Endodermal cell (in vitro differentiated cells): ENCODE measurements at regions not wholly inside any gene's neighbourhood (a gene's known extent, or its start where the extent isn't known, plus 50 kb on each side); places are given as distances from the start of the nearest gene placed in this dataset.

Experiments
- DNase-seq: peaks from one replicate; pipeline ENCODE4 v3.0.0-alpha.2; 2017
- H3K27ac ChIP-seq: 2 replicates; pipeline ENCODE4 v1.5.1; 2013; ENCODE audit warnings: mild to moderate bottlenecking, low read depth, low read length, moderate library complexity
- H3K27me3 ChIP-seq: 2 replicates; pipeline ENCODE4 v1.6.1; 2013; ENCODE audit warnings: mild to moderate bottlenecking, low read length, moderate library complexity; ENCODE audit not compliant: insufficient read depth, control insufficient read depth, poor library complexity, severe bottlenecking
- H3K36me3 ChIP-seq: 2 replicates; pipeline ENCODE4 v1.7.0; 2013; ENCODE audit warnings: mild to moderate bottlenecking, low read length, moderate library complexity; ENCODE audit not compliant: control insufficient read depth, insufficient read depth
- H3K4me1 ChIP-seq: one replicate; pipeline ENCODE4 v1.7.0; 2013; ENCODE audit warnings: low read length; ENCODE audit not compliant: control insufficient read depth, insufficient read depth
- H3K4me3 ChIP-seq: 2 replicates; pipeline ENCODE4 v1.5.1; 2013; ENCODE audit warnings: mild to moderate bottlenecking, low read length, moderate library complexity
- H3K9ac ChIP-seq: 2 replicates; pipeline ENCODE4 v1.6.1; 2013; ENCODE audit warnings: mild to moderate bottlenecking, low read length, moderate library complexity; ENCODE audit not compliant: poor library complexity, severe bottlenecking; ENCODE audit errors: extremely low read depth
- H3K9me3 ChIP-seq: 2 replicates; pipeline ENCODE4 v1.6.1; 2013; ENCODE audit warnings: mild to moderate bottlenecking, low read length, moderate library complexity; ENCODE audit not compliant: control insufficient read depth
- H3K27ac Mint-ChIP-seq: 2 replicates; pipeline ENCODE4 v1.8.0; 2020; ENCODE audit warnings: mixed read lengths
- H3K27me3 Mint-ChIP-seq: 2 replicates; pipeline ENCODE4 v1.8.0; 2021; ENCODE audit warnings: mild to moderate bottlenecking, mixed read lengths; ENCODE audit not compliant: insufficient read depth
- H3K36me3 Mint-ChIP-seq: 2 replicates; pipeline ENCODE4 v1.8.0; 2020; ENCODE audit warnings: low read depth, mixed read lengths
- H3K4me1 Mint-ChIP-seq: 2 replicates; pipeline ENCODE4 v1.8.0; 2020; ENCODE audit warnings: mixed read lengths
- H3K4me3 Mint-ChIP-seq: 2 replicates; pipeline ENCODE4 v1.8.0; 2020; ENCODE audit warnings: mild to moderate bottlenecking, moderate library complexity, mixed read lengths
- H3K9me3 Mint-ChIP-seq: 2 replicates; pipeline ENCODE4 v1.8.0; 2020; ENCODE audit warnings: mild to moderate bottlenecking, mixed read lengths
- WGBS, 2 experiments: methylation state at CpG; one replicate each; pipeline versions ENCODE4 v1.1.5 to v1.1.7; 2013; ENCODE audit warnings: missing lambda C conversion rate in 2 of 2, mixed read lengths in 1 of 2; ENCODE audit not compliant: insufficient coverage in 1 of 2, insufficient read length in 1 of 2; 5-methylcytosine and 5-hydroxymethylcytosine counted together
- TF ChIP-seq, protein P1 (sequence below): fragments of 200-600 bp; sonication (generic); conservative IDR thresholded peaks from 2 replicates; pipeline ENCODE4 v1.5.0; 2021; ENCODE audit warnings: antibody characterized with exemption, mild to moderate bottlenecking

DNA sequence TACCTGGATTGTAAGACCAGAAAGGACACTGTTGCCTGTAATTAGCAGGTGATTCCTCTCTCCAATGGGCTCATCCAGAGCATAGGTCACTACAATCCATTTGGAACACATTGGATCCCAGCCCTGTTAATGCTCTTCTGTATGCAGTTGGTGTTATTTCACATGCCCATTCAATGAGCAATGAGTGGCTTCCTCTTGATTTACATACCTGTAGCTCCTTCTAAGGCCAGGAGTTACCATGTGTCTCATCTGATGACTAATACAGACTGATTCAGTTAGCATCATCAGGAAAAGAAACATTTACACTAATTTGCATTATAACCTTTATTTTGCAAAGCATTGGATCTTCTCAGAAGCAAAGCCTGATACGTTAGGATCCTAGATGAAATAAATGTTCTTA lies 83.1 kb upstream of the NPVF start:
- TF ChIP-seq, protein P1, sequence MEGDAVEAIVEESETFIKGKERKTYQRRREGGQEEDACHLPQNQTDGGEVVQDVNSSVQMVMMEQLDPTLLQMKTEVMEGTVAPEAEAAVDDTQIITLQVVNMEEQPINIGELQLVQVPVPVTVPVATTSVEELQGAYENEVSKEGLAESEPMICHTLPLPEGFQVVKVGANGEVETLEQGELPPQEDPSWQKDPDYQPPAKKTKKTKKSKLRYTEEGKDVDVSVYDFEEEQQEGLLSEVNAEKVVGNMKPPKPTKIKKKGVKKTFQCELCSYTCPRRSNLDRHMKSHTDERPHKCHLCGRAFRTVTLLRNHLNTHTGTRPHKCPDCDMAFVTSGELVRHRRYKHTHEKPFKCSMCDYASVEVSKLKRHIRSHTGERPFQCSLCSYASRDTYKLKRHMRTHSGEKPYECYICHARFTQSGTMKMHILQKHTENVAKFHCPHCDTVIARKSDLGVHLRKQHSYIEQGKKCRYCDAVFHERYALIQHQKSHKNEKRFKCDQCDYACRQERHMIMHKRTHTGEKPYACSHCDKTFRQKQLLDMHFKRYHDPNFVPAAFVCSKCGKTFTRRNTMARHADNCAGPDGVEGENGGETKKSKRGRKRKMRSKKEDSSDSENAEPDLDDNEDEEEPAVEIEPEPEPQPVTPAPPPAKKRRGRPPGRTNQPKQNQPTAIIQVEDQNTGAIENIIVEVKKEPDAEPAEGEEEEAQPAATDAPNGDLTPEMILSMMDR: no peak
- Mint-ChIP-seq H3K4me1 (no peaks in the 10 kb centered on the region), H3K27ac (no peak overlapping the region), H3K4me3 (no peak overlapping the region), H3K9me3 (no peaks in the 10 kb centered on the region), H3K36me3 (no peaks in the 10 kb centered on the region), H3K27me3 (no peaks in the 10 kb centered on the region)
- WGBS, 2 experiments: 82 to 100% methylated on average over 1 of the region's 1 CpG
- no peaks in the 10 kb centered on the region for H3K9me3 ChIP-seq
- H3K36me3 ChIP-seq: no peaks in the 10 kb centered on the region
- no peak overlapping the region for H3K4me3 ChIP-seq
- no peaks in the 10 kb centered on the region for H3K27me3 ChIP-seq
- no peak overlapping the region for H3K9ac ChIP-seq
- no peak for DNase-seq
- H3K4me1 ChIP-seq: no peaks in the 10 kb centered on the region
- H3K27ac ChIP-seq: no peak overlapping the region

- no peak for DNase-seq
- Histone ChIP-seq H3K4me3 (no peak overlapping the region), H3K27me3 (no peaks in the 10 kb centered on the region), H3K9me3 (no peaks in the 10 kb centered on the region), H3K27ac (no peak overlapping the region), H3K4me1 (no peaks in the 10 kb centered on the region), H3K9ac (no peak overlapping the region), H3K36me3 (no peaks in the 10 kb centered on the region)
- Mint-ChIP-seq H3K4me1 (no peaks in the 10 kb centered on the region), H3K9me3 (no peaks in the 10 kb centered on the region), H3K36me3 (no peaks in the 10 kb centered on the region), H3K27ac (no peak overlapping the region), H3K27me3 (no peaks in the 10 kb centered on the region), H3K4me3 (no peak overlapping the region)
- 92 to 96% methylated on average over 2 to 6 of the region's 6 CpGs for WGBS, 2 experiments
- TF ChIP-seq, protein P1: no peak
Observed at GRCh38 chr7:25312968-25313367, 84.7 kb upstream of the NPVF start.

DNA sequence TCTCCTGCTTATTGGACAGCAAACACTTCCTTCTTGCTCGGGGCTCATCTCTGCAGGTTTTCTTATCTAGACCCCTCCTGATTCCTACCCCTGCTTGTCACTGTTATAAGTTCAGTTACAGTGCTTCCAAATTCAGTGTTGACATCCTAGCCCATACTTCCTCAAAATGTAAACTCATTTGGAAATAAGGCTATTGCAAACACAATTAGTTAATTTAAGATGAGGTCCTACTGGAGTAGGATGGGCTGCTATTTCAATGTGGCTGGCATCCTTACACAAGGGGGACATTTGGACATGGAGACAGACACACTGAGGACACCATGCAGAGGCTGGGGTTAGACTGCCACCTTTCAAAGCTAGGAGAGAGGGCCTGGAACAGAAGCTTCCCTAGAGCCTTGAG lies 85.2 kb upstream of the NPVF start:
- H3K9me3 ChIP-seq: no peaks in the 10 kb centered on the region
- no peaks in the 10 kb centered on the region for H3K4me1 ChIP-seq
- no peak overlapping the region for H3K9ac ChIP-seq
- H3K9me3 Mint-ChIP-seq: no peaks in the 10 kb centered on the region
- no peaks in the 10 kb centered on the region for H3K27me3 ChIP-seq
- H3K36me3 ChIP-seq: no peaks in the 10 kb centered on the region
- H3K4me3 ChIP-seq: no peak overlapping the region
- no peaks in the 10 kb centered on the region for H3K36me3 Mint-ChIP-seq
- H3K27ac Mint-ChIP-seq: no peak overlapping the region
- no peak overlapping the region for H3K27ac ChIP-seq
- DNase-seq: no peak
- WGBS, 2 experiments: 87 to 100% methylated on average over 1 of the region's 1 CpG
- H3K4me1 Mint-ChIP-seq: no peaks in the 10 kb centered on the region
- no peak overlapping the region for H3K4me3 Mint-ChIP-seq
- no peaks in the 10 kb centered on the region for H3K27me3 Mint-ChIP-seq
- TF ChIP-seq, protein P1: no peak
